RWPE2 (cell line): ENCODE measurements at regions not wholly inside any gene's neighbourhood (a gene's known extent, or its start where the extent isn't known, plus 50 kb on each side); places are given as distances from the start of the nearest gene placed in this dataset.

Experiments used
- ATAC-seq: fragments of 200-7000 bp; cut with Tn5 transposase; 3 replicates; pipeline ENCODE4 v1.9.1; 2021; ENCODE audit warnings: low read depth
- DNase-seq: peaks from one replicate; pipeline ENCODE4 v3.0.0-alpha.2; 2020; ENCODE audit warnings: low spot score
- H3K27ac ChIP-seq: fragments of 450-650 bp; 2 replicates; pipeline ENCODE4 v1.5.1; 2017; ENCODE audit warnings: mild to moderate bottlenecking; ENCODE audit not compliant: poor library complexity, severe bottlenecking
- H3K27me3 ChIP-seq: fragments of 250-450 bp; sonication (Bioruptor Pico); 2 replicates; pipeline ENCODE4 v1.5.1; 2021; ENCODE audit warnings: mild to moderate bottlenecking, moderate library complexity; ENCODE audit not compliant: insufficient read depth, poor library complexity, severe bottlenecking
- H3K36me3 ChIP-seq: fragments of 250-450 bp; sonication (Bioruptor Pico); 2 replicates; pipeline ENCODE4 v1.5.1; 2020; ENCODE audit warnings: low read depth, mild to moderate bottlenecking, moderate library complexity
- H3K4me1 ChIP-seq: fragments of 250-450 bp; sonication (Bioruptor Pico); 2 replicates; pipeline ENCODE4 v1.5.1; 2021; ENCODE audit warnings: mild to moderate bottlenecking, moderate library complexity; ENCODE audit not compliant: insufficient read depth, poor library complexity, severe bottlenecking
- H3K4me3 ChIP-seq: fragments of 250-450 bp; sonication (Bioruptor Pico); 2 replicates; pipeline ENCODE4 v1.5.1; 2021; ENCODE audit warnings: mild to moderate bottlenecking, moderate library complexity; ENCODE audit not compliant: severe bottlenecking
- H3K9me3 ChIP-seq: fragments of 250-450 bp; sonication (Bioruptor Pico); 2 replicates; pipeline ENCODE4 v1.5.1; 2021; ENCODE audit warnings: mild to moderate bottlenecking, moderate library complexity; ENCODE audit not compliant: severe bottlenecking
- CTCF ChIP-seq: fragments of 450-650 bp; IDR thresholded peaks from one replicate; pipeline ENCODE4 v1.5.1; 2017; ENCODE audit warnings: mild to moderate bottlenecking, moderate library complexity; ENCODE audit not compliant: poor library complexity, severe bottlenecking

- Histone ChIP-seq H3K4me1 (no peaks in the 10 kb centered on the region), H3K4me3 (no peak overlapping the region), H3K9me3 (no peaks in the 10 kb centered on the region), H3K27me3 (no peaks in the 10 kb centered on the region), H3K27ac (no peak overlapping the region), H3K36me3 (no peaks in the 10 kb centered on the region)
- ATAC-seq (no peak), DNase-seq (no peak)
- TF ChIP-seq CTCF = no peak
These were observed 90.8 kb downstream of the FAM124B start for GRCh38 chr2:224310943-224311625.

GRCh38 chr2:224309176-224309575 lies 92.7 kb downstream of the FAM124B start:
- no peak for TF ChIP-seq CTCF
- no peak overlapping the region for H3K4me3 ChIP-seq
- no peaks in the 10 kb centered on the region for H3K9me3 ChIP-seq
- no peaks in the 10 kb centered on the region for H3K4me1 ChIP-seq
- H3K27ac ChIP-seq = no peak overlapping the region
- no peak for ATAC-seq
- no peaks in the 10 kb centered on the region for H3K36me3 ChIP-seq
- DNase-seq = no peak
- H3K27me3 ChIP-seq = no peaks in the 10 kb centered on the region

- TF ChIP-seq CTCF = no peak
- no peak overlapping the region for H3K4me3 ChIP-seq
- ATAC-seq (no peak), DNase-seq (no peak)
- no peaks in the 10 kb centered on the region for H3K9me3 ChIP-seq
- no peaks in the 10 kb centered on the region for H3K4me1 ChIP-seq
- H3K27ac ChIP-seq = no peak overlapping the region
- no peaks in the 10 kb centered on the region for H3K27me3 ChIP-seq
- H3K36me3 ChIP-seq = no peaks in the 10 kb centered on the region
These were observed 93.5 kb downstream of the FAM124B start for GRCh38 chr2:224308272-224308911.

- H3K9me3 ChIP-seq = no peaks in the 10 kb centered on the region
- no peak for TF ChIP-seq CTCF
- no peaks in the 10 kb centered on the region for H3K4me1 ChIP-seq
- H3K4me3 ChIP-seq = no peak overlapping the region
- H3K36me3 ChIP-seq = no peaks in the 10 kb centered on the region
- no peaks in the 10 kb centered on the region for H3K27me3 ChIP-seq
- no peak for DNase-seq
- no peak for ATAC-seq
- no peak overlapping the region for H3K27ac ChIP-seq
These were observed 99.0 kb downstream of the FAM124B start for GRCh38 chr2:224302952-224303351.

GRCh38 chr2:224293976-224294375 lies 107.9 kb downstream of the FAM124B start:
- Histone ChIP-seq H3K4me1 (no peaks in the 10 kb centered on the region), H3K4me3 (no peak overlapping the region), H3K36me3 (no peaks in the 10 kb centered on the region), H3K9me3 (no peaks in the 10 kb centered on the region), H3K27me3 (no peaks in the 10 kb centered on the region), H3K27ac (no peak overlapping the region)
- TF ChIP-seq CTCF = no peak
- DNase-seq = no peak
- ATAC-seq = no peak
